DMS53 (cell line): ENCODE measurements at regions not wholly inside any gene's neighbourhood (a gene's known extent, or its start where the extent isn't known, plus 50 kb on each side); places are given as distances from the start of the nearest gene placed in this dataset.
A peak's percentile ranks its signal among the peaks of the same experiment; 100 is the strongest.
"Not testable (repeated sequence)": the region's sequence is repeated elsewhere in the genome, so short reads cannot be mapped to it uniquely, and the experiment has no call there.

Experiments
- DNase-seq: peaks from one replicate; lab custom pipeline; 2025; lab: John Stamatoyannopoulos, UW

DNA sequence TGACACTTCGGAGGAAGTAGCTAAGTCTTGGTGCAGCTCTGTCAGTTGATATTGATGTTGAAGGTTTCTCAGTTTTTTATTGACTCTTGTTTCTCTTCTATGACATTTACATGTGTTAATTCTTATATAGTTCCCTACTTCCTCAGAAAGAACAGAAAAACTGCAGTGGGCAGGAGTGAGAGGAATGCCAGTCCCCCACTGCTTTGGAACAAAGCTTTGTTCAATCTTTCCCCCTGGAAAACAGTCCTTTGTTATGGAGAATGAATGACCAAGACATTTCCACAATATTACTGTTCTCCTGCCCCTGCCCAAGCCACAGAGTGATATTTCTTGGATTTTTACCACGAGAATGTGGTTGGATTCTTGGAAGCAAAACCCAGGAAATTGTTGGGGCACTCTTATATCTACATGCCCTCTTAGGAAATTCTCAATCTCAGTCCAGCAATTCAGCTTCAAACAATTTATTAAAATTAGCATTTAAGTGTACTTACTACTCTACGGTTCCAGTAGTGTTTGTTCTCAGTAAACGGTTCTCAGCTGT is 258.0 kb upstream of the KCND2 start:
- no peak for DNase-seq

GRCh38 chr7:120021085-120021484 is 251.9 kb upstream of the KCND2 start:
- no peak for DNase-seq

- DNase-seq = no peak
Measured at GRCh38 chr7:120023494-120024167, 249.3 kb upstream of the KCND2 start.

GRCh38 chr7:120028636-120029035 is 244.3 kb upstream of the KCND2 start:
- no peak for DNase-seq

DNA sequence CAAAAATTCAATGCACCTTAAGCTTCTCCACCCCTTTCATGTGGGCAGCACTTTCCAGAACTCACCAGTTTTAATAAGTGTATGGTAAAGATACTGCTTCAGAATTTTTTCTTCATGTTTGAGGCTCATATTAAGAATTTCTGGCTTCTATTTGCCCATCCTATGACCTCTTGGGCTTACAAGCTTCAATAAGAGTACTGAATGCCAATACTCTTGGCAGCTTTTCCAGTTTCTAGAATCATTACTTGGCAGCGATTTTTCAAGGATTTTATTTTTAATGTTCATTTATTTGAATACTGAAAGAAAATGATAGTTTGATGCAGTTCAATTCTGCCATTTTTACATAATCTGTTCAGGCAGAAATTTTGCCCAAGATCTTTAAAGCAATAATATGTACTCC is 242.1 kb upstream of the KCND2 start:
- DNase-seq = no peak

- DNase-seq = no peak
Measured at GRCh38 chr7:120033114-120033513, 239.9 kb upstream of the KCND2 start.

DNA sequence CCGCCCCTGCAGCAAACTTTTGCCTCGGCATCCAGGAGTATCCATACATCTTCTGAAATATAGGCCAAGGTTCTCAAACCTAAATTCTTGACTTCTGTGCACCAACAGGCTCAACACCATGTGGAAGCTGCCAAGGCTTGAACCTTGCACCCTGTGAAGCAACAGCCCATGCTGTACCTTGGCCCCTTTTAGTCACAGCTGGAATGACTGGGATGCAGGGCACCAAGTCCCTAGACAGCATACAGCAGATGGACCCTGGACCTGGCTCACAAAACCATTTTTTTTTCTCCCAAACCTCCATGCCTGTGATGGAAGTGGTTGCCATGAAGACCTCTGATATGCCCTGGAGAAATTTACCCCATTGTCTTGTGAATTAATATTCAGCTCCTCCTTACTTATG is 233.8 kb upstream of the KCND2 start:
- DNase-seq = no peak

DNA sequence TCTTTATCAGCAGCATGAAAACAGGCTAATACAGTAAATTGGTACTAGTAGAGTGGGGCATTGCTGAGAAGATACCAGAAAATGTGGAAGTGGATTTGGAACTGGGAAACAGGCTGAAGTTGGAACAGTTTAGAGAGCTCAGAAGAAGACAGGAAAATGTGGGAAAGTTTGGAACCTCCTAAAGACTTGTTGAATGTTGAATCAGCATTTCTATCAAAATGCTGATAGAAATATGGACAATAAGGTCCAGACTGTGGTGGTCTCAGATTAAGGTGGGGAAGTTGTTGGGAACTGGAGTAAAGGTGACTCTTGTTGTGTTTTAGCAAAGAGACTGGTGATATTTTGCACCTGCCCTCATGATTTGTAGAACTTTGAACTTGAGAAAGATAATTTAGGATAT is 231.2 kb upstream of the KCND2 start:
- no peak for DNase-seq

DNA sequence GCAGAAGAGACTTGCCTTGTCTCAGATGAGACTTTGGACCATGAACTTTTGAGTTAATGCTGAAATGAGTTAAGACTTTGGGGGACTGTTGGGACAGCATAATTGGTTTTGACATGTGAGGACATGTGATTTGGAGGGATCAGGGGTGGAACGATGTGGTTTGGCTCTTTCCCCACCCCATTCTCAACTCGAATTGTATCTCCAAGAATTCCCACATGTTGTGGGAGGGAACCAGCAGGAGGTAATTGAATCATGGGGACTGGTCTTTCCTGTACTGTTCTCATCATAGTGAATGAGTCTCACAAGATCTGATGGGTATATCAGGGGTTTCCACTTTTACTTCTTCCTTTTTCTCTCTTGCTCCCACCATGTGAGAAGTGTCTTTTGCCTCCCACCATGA is 229.7 kb upstream of the KCND2 start:
- no peak for DNase-seq

DNA sequence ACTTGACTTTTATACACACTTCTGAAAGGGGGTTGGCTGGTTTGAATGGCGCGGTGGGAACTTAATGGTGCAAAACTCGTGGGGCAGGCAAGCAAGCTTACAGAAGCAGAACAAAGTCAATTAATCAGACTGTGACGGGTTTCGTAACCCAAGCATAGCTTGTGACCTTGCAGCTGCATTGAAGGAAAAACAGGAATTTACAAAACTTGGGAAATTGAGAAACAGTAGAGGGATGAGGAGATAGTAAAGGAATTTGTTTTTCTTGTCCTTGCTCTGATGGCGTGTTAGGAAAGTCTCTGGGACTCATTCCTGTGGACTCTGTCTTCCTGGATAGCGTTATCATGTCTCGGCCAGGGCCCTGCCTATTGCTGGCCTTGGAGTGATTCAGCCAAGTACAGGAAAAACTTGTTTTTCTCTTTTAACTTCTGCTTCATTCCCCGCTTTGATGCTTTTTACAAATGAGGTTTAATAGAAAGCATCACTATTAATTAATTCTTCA is 220.0 kb upstream of the KCND2 start:
- no peak for DNase-seq

- no peak for DNase-seq
Measured at GRCh38 chr7:120053390-120053961, 219.5 kb upstream of the KCND2 start.

GRCh38 chr7:120054376-120055100 is 218.4 kb upstream of the KCND2 start:
- DNase-seq = no peak

DNA sequence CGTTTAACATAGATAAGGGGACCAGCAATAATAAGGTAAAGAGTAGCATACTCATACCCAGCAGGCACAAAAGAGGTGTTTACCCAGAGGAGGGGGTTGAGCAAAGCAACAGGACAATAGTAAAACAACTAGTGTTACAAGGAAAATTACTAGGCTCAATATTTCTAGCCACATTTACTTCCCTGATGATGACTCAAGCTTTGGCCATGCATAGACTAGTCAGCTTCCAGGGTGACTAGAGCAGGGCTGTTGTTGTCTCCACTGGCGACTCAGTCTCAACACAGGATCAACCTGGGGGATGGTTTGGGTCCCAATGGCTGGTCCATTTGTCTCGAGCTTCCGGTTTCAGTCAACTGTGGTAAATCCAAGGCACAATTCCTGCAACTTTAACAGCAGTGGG is 217.7 kb upstream of the KCND2 start:
- peak; percentile 27 for DNase-seq

- DNase-seq = no peak
Measured at GRCh38 chr7:120056227-120056626, 216.7 kb upstream of the KCND2 start.

DNA sequence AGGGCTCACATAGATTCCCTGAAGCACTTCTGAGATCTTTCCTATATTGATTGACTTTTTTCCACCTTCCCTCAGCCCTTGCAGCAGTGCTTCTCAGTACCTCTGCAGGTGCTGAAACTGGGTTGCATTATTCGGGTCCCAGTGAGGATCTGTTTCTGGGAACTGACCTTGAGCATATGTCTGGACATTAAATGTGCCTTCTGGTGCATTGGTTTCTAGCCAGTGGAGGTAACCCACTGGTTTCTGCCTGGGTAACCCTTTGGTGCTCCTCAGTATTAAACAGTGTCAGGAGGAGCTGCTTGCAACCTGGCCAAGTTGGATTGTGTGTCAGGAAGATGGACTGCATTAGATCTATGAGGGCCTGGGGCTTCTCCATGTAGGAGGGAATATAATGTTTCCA is 213.3 kb upstream of the KCND2 start:
- DNase-seq = no peak

DNA sequence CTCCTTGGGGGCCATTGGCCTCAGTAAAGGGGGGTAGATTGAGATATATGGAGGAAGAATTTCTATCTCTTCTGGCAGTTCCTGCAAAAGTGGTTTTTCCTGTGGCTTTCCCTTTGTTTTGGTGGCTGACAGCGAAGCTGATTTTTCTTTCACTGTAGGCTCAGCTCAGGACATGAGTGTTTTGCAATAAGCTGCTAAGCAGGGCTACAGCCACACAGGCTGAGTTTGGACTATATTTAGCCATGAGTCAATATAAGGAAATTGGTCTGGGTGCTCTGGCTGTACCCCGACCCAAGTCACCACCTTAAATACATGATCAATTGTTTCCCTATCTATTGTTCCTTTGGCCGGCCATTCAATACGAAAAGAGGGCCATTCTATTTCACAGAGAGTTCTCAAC is 212.7 kb upstream of the KCND2 start:
- no peak for DNase-seq

- DNase-seq = no peak
Measured at GRCh38 chr7:120060875-120061274, 212.1 kb upstream of the KCND2 start.

GRCh38 chr7:120064565-120064964 is 208.4 kb upstream of the KCND2 start:
- no peak for DNase-seq

- DNase-seq = not testable (repeated sequence)
Measured at GRCh38 chr7:120066898-120067297, 206.1 kb upstream of the KCND2 start.

DNA sequence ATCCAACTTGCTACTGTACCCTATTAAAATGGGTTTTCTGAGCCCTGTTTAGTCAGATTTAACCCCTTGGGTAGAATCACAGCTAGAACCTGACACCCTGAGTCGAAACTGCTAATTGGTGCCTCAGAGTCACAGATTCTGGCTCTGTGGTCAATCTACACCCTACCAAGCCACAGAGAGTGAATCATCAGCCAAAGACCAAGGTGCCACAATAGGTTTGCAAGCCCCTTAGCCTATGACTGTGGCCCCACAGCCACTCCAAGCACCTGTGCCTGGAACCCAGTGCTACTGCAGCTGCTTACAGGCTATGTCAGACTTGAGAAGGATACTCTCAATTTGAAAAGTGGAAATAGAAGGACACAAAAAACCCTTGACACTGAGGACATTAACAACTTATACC is 202.8 kb upstream of the KCND2 start:
- no peak for DNase-seq

DNA sequence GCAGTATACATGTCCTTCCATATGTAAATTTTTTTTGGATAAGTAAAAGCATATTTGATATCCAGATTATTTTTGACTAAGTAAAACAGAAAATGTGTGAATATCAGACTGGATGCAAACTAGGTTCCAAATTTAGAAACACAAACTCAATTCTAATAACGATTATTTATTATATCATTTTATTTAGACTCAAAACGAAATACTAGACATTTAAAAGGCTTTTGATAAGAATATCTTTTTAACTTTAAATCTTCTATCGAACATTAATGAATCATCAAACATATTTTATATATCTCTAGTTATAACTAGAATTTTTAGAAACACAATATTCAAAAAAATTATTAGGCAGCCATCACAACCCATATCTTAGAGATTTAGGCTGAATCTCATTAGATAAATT is 195.2 kb upstream of the KCND2 start:
- DNase-seq = no peak

DNA sequence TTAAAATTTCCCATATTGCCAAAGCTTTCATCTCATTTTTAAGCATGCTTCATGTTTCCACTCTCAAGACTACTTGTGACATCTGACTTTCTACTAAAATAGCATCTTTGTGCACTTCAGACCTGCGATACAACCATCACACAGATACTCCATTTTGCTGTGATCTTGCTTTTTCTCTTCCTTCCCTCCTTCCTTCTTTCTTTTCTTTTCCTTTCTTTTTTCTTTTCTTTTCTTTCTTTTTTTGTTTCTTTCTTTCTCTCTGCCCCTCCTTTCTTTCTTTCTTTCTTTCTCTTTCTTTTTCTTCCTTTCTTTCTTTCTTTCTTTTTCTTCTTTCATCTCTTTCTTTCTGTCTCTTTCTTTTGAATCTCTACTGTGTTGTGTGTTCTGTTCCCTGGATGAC is 194.0 kb upstream of the KCND2 start:
- no peak for DNase-seq

- no peak for DNase-seq
Measured at GRCh38 chr7:120079704-120080103, 193.3 kb upstream of the KCND2 start.
